ENCODE measurements at regions not wholly inside any gene's neighbourhood (a gene's known extent, or its start where the extent isn't known, plus 50 kb on each side); places are given as distances from the start of the nearest gene placed in this dataset.

DNA sequence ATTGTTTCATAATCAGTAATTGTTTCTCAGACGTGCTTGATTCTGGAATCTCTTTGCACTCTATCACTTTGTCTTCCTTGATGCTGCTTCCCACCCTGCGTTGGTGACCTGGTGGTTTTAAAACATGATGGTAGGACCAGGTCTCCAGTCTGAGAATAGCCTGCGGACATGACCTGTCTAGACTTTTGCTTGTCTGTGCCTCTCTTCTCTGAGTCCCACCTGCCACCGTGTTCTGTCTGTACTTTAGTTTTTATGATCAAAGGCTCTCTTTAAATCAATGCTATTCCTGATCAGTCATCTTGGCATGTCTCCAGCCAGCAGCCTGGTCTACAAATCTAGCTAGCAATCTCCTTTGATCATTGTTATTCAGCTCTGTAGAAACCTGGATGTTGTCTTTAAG is 933.9 kb downstream of the DIAPH3 start:
- H3K4me1 ChIP-seq (replicated peaks; ENCODE audit: insufficient read depth) = no peaks in the 10 kb centered on the region
- no peaks in the 10 kb centered on the region for H4K20me1 ChIP-seq (ENCODE audit: insufficient read depth)
- H3K4me2 ChIP-seq = no peak overlapping the region
- CTCF ChIA-PET = no interaction called here
- H3K36me3 ChIP-seq (ENCODE audit: low read depth) = no peaks in the 10 kb centered on the region
- H3K9me2 ChIP-seq (ENCODE audit: insufficient read depth) = no peaks in the 10 kb centered on the region
- DNase-seq = no peak
- H3K27me3 ChIP-seq (ENCODE audit: insufficient read depth, low read depth) = no peaks in the 10 kb centered on the region
- no peaks in the 10 kb centered on the region for H3K9me3 ChIP-seq (ENCODE audit: insufficient read depth, low read depth)
- no peak for TF ChIP-seq EZH2 (IDR thresholded peaks at IDR 0.05; ENCODE audit: low read depth)
- TF ChIP-seq, protein P1, sequence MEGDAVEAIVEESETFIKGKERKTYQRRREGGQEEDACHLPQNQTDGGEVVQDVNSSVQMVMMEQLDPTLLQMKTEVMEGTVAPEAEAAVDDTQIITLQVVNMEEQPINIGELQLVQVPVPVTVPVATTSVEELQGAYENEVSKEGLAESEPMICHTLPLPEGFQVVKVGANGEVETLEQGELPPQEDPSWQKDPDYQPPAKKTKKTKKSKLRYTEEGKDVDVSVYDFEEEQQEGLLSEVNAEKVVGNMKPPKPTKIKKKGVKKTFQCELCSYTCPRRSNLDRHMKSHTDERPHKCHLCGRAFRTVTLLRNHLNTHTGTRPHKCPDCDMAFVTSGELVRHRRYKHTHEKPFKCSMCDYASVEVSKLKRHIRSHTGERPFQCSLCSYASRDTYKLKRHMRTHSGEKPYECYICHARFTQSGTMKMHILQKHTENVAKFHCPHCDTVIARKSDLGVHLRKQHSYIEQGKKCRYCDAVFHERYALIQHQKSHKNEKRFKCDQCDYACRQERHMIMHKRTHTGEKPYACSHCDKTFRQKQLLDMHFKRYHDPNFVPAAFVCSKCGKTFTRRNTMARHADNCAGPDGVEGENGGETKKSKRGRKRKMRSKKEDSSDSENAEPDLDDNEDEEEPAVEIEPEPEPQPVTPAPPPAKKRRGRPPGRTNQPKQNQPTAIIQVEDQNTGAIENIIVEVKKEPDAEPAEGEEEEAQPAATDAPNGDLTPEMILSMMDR (conservative IDR thresholded peaks at IDR 0.05) = no peak
- no peak overlapping the region for H3K4me3 ChIP-seq
- no peaks in the 10 kb centered on the region for H3F3A ChIP-seq (ENCODE audit: insufficient read depth, low read depth)
- H3K79me2 ChIP-seq (ENCODE audit: low read depth) = no peaks in the 10 kb centered on the region
- POLR2A ChIA-PET (ENCODE audit: unreplicated experiment) = no interaction called here
- H2AFZ ChIP-seq = no peak overlapping the region
- no peak overlapping the region for H3K27ac ChIP-seq
- intact Hi-C loops (cut with micrococcal nuclease; ENCODE audit: unreplicated experiment) = no loop called here
- no TSS peak for BruUV-seq (replicated peaks)

DNA sequence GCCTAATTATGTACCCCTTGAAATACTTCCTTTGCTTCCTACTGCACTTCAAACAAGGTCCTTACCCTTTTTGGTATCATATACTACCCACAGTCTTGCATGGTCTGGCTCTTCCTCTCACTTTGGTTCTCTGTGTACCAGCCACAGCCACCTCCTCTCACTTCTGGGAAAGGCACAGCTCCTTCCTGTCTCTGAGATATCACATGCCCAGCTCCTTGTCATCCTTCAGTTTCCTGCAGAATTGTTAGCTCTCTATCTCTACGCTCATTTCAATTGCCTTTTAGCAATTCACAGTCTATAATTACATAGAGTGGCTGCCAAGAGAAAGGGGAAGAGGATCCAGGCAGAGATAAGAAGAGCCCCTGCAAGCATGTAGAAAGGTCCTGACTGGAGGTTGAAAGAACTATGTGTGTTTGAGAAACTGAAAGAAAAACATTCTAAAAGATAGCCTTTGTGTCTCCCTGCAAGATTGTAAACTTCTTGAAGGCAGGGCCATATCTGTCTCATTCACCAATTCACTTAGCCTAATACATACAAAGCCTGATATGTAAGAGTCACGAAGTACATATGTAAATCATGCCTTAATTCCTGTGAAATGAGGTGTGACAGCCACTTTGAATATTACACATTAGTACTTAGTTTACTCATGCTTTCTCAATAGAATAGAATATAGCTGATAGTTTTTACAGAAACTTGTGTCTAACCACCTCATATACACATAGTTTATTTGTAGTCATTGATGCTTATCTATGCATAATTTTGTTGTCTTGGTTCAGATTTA is 933.1 kb downstream of the DIAPH3 start:
- Histone ChIP-seq H3K4me1 (replicated peaks; ENCODE audit: insufficient read depth) (no peaks in the 10 kb centered on the region), H3K4me3 (no peak overlapping the region), H3K79me2 (ENCODE audit: low read depth) (no peaks in the 10 kb centered on the region), H4K20me1 (ENCODE audit: insufficient read depth) (no peaks in the 10 kb centered on the region), H3K4me2 (no peak overlapping the region), H3K36me3 (ENCODE audit: low read depth) (no peaks in the 10 kb centered on the region), H3F3A (ENCODE audit: insufficient read depth, low read depth) (no peaks in the 10 kb centered on the region), H3K27ac (no peak overlapping the region), H3K9me3 (ENCODE audit: insufficient read depth, low read depth) (no peaks in the 10 kb centered on the region), H3K9me2 (ENCODE audit: insufficient read depth) (no peaks in the 10 kb centered on the region), H2AFZ (no peak overlapping the region), H3K27me3 (ENCODE audit: insufficient read depth, low read depth) (no peaks in the 10 kb centered on the region)
- TF ChIP-seq EZH2 (IDR thresholded peaks at IDR 0.05; ENCODE audit: low read depth) = no peak
- TF ChIP-seq, protein P1 (conservative IDR thresholded peaks at IDR 0.05) = no peak
- ChIA-PET POLR2A (ENCODE audit: unreplicated experiment) (no interaction called here), CTCF (no interaction called here)
- no TSS peak for BruUV-seq (replicated peaks)
- intact Hi-C loops (cut with micrococcal nuclease; ENCODE audit: unreplicated experiment) = no loop called here
- DNase-seq = no peak

DNA sequence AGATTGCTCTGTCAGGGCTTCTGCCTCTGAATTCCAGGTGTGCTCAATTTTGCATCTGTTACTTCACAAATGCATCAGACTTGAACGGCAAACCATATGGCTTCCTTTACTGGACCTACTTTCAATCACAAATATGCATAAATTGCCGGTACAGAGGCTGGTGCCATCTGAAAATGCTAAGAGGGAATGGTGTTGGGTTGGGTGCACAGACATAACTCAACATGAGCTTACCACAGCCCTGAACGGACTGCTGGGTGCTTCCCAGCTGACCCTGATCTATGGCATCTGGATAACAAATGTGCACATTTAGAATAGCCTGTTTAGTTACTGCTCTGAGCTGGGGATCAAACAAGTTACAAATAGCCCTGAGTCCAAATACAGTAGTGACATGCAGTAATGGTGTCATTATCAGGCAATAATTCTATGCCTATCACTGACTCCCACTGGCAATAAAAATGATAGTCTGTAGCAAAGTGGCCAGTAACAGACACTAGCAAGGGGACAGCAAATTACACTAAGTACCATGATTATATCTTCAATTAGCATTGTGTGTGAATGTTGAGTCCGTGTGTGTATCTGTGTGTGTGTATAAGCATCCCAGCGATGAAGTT is 927.3 kb downstream of the DIAPH3 start:
- Histone ChIP-seq H3K27ac (no peak overlapping the region), H3K4me3 (no peak overlapping the region), H3K4me1 (replicated peaks; ENCODE audit: insufficient read depth) (no peaks in the 10 kb centered on the region), H3K36me3 (ENCODE audit: low read depth) (no peaks in the 10 kb centered on the region), H2AFZ (no peak overlapping the region), H3K27me3 (ENCODE audit: insufficient read depth, low read depth) (no peaks in the 10 kb centered on the region), H4K20me1 (ENCODE audit: insufficient read depth) (no peaks in the 10 kb centered on the region), H3F3A (ENCODE audit: insufficient read depth, low read depth) (no peaks in the 10 kb centered on the region), H3K4me2 (no peak overlapping the region), H3K79me2 (ENCODE audit: low read depth) (no peaks in the 10 kb centered on the region), H3K9me3 (ENCODE audit: insufficient read depth, low read depth) (no peaks in the 10 kb centered on the region), H3K9me2 (ENCODE audit: insufficient read depth) (no peaks in the 10 kb centered on the region)
- no peak for DNase-seq
- ChIA-PET CTCF (no interaction called here), POLR2A (ENCODE audit: unreplicated experiment) (no interaction called here)
- intact Hi-C loops (cut with micrococcal nuclease; ENCODE audit: unreplicated experiment) = no loop called here
- no TSS peak for BruUV-seq (replicated peaks)
- TF ChIP-seq EZH2 (IDR thresholded peaks at IDR 0.05; ENCODE audit: low read depth) = no peak
- TF ChIP-seq, protein P1 (conservative IDR thresholded peaks at IDR 0.05) = no peak
